HL-60 (cell line): ENCODE measurements at regions not wholly inside any gene's neighbourhood (a gene's known extent, or its start where the extent isn't known, plus 50 kb on each side); places are given as distances from the start of the nearest gene placed in this dataset.
"Not testable (repeated sequence)": the region's sequence is repeated elsewhere in the genome, so short reads cannot be mapped to it uniquely, and the experiment has no call there.

Experiments used
- DNase-seq, 2 experiments: peaks; one replicate each; pipeline ENCODE4 v3.0.0-alpha.2; 2010 to 2020; ENCODE audit warnings: low read depth in 1 of 2, low spot score in 1 of 2
- H3K27ac ChIP-seq: fragments of 250-450 bp; sonication (Bioruptor Pico); replicated peaks from 2 replicates; pipeline ENCODE4 v1.5.1; 2020; ENCODE audit warnings: mild to moderate bottlenecking, moderate library complexity
- H3K27me3 ChIP-seq: fragments of 250-450 bp; sonication (Bioruptor Pico); 2 replicates; pipeline ENCODE4 v1.5.1; 2021; ENCODE audit warnings: mild to moderate bottlenecking, moderate library complexity; ENCODE audit not compliant: insufficient read depth, poor library complexity, severe bottlenecking
- H3K4me3 ChIP-seq: replicated peaks from 2 replicates; pipeline ENCODE4 v1.5.1; 2011; ENCODE audit warnings: mild to moderate bottlenecking, control low read depth, low read length; ENCODE audit not compliant: insufficient read depth
- CTCF ChIP-seq: IDR thresholded peaks from one replicate; pipeline ENCODE4 v1.5.1; 2011; ENCODE audit warnings: low read length, control low read depth, inconsistent platforms; ENCODE audit not compliant: insufficient read depth
- GABPA ChIP-seq: IDR thresholded peaks from 2 replicates; pipeline ENCODE4 v1.6.1; 2012; ENCODE audit warnings: low read depth
- POLR2AphosphoS5 ChIP-seq: IDR thresholded peaks from 2 replicates; pipeline ENCODE4 v1.6.1; 2012; ENCODE audit warnings: low read depth
- REST ChIP-seq: IDR thresholded peaks from 2 replicates; pipeline ENCODE4 v1.6.1; 2012; ENCODE audit warnings: low read depth; ENCODE audit not compliant: insufficient replicate concordance
- SPI1 ChIP-seq: IDR thresholded peaks from 2 replicates; pipeline ENCODE4 v1.6.1; 2012; ENCODE audit warnings: low read depth, mild to moderate bottlenecking, borderline replicate concordance

- Histone ChIP-seq H3K27me3 (no peaks in the 10 kb centered on the region), H3K27ac (no peak overlapping the region), H3K4me3 (no peak overlapping the region)
- no peak for DNase-seq
- TF ChIP-seq REST (no peak), POLR2AphosphoS5 (no peak), SPI1 (no peak)
These were observed 195.6 kb downstream of the TBC1D2B start for GRCh38 chr15:77881950-77882349.

- H3K27me3 ChIP-seq, H3K4me3 ChIP-seq, DNase-seq, H3K27ac ChIP-seq: not testable (repeated sequence)
These were observed 196.0 kb downstream of the TBC1D2B start for GRCh38 chr15:77881535-77881934.

- not testable (repeated sequence) for DNase-seq, H3K27me3 ChIP-seq
These were observed 198.0 kb downstream of the TBC1D2B start for GRCh38 chr15:77879466-77879865.

GRCh38 chr15:77877869-77878577, 199.5 kb downstream of the TBC1D2B start:
- Histone ChIP-seq H3K27ac (no peak overlapping the region), H3K27me3 (no peaks in the 10 kb centered on the region), H3K4me3 (no peak overlapping the region)
- TF ChIP-seq POLR2AphosphoS5 (no peak), GABPA (no peak), CTCF (no peak), SPI1 (no peak), REST (no peak)
- DNase-seq = no peak

More at GRCh38 chr15:77879466-77879865, 198.0 kb downstream of the TBC1D2B start:
- not testable (repeated sequence) for H3K4me3 ChIP-seq, H3K27ac ChIP-seq

- DNase-seq, H3K27me3 ChIP-seq, H3K27ac ChIP-seq, H3K4me3 ChIP-seq: not testable (repeated sequence)
These were observed 201.2 kb downstream of the TBC1D2B start for GRCh38 chr15:77876107-77876820.
